ENCODE measurements at regions not wholly inside any gene's neighbourhood (a gene's known extent, or its start where the extent isn't known, plus 50 kb on each side); places are given as distances from the start of the nearest gene placed in this dataset.

DNA sequence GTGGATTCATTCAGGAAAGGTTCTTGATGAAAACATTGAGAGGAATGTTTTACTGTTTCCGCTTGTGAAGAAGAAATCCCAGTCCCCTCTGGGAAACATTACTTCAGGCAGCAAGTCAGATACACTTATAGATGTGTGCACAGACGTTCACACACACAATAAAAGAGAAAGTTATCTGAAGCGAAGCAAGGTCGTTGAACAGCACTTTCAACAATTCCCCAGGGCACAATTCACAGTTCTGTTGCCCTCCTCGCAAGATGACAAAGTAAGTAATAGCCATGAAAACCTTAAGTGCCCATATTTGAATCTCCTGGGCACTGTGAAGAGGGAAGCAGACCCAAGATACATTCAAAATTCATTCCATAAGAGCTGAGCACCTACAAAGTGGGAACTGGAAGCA, 156.6 kb upstream of the CAND1 start:
- H3K4me2 ChIP-seq (ENCODE audit: insufficient read depth, low read length) = no peak overlapping the region
- no peaks in the 10 kb centered on the region for H3K79me2 ChIP-seq (ENCODE audit: control insufficient read depth, insufficient read depth, low read length)
- dilution Hi-C loops (cut with MboI; ENCODE audit: extremely low pct_ligation_motif_present, low sequenced_read_pairs) (no loop called here), intact Hi-C loops (cut with micrococcal nuclease) (no loop called here)
- no peaks in the 10 kb centered on the region for H3K36me3 ChIP-seq (ENCODE audit: control insufficient read depth in 2 of 2, extremely low read depth in 1 of 2, insufficient read depth in 2 of 2, low read length in 2 of 2)
- H3K27me3 ChIP-seq (ENCODE audit: control insufficient read depth in 2 of 2, insufficient read depth in 2 of 2, low read length in 2 of 2) = no peaks in the 10 kb centered on the region
- ChIA-PET CTCF (no interaction called here), POLR2A (no interaction called here)
- no peak overlapping the region for H3K4me3 ChIP-seq (replicated peaks in 1 of 3; ENCODE audit: insufficient read depth in 1 of 3, low read depth in 1 of 3, low read length in 3 of 3)
- H3K9me1 ChIP-seq (replicated peaks; ENCODE audit: control insufficient read depth, extremely low read depth, insufficient read depth, low read length) = no peaks in the 10 kb centered on the region
- H3K9me3 ChIP-seq (replicated peaks; ENCODE audit: control insufficient read depth, insufficient read depth, low read length) = no peaks in the 10 kb centered on the region
- no peaks in the 10 kb centered on the region for H3K4me1 ChIP-seq (ENCODE audit: control insufficient read depth, extremely low read depth, insufficient read depth, low read length)
- H4K20me1 ChIP-seq (replicated peaks; ENCODE audit: control insufficient read depth, extremely low read depth, insufficient read depth, low read length) = no peaks in the 10 kb centered on the region
- FAIRE-seq (no peak), DNase-seq (ENCODE audit: low read depth, low spot score) (no peak)
- no peak overlapping the region for H2AFZ ChIP-seq (ENCODE audit: low read depth, low read length)
- H3K9ac ChIP-seq (replicated peaks; ENCODE audit: extremely low read depth, insufficient read depth, low read length) = no peak overlapping the region
- no peak for TF ChIP-seq CTCF (IDR thresholded peaks at IDR 0.05; ENCODE audit: extremely low read depth in 1 of 2, insufficient read depth in 1 of 2, low read depth in 1 of 2, low read length in 2 of 2)
- TF ChIP-seq JUN (IDR thresholded peaks at IDR 0.05; ENCODE audit: borderline replicate concordance, insufficient read depth, insufficient read length, low read depth) = no peak
- no peak for TF ChIP-seq GATA2 (IDR thresholded peaks at IDR 0.05; ENCODE audit: insufficient read depth, insufficient read length, low read depth, low read length)
- no peak for TF ChIP-seq EZH2 (IDR thresholded peaks at IDR 0.05; ENCODE audit: borderline replicate concordance, low read depth, low read length, severe bottlenecking)
- no peak for TF ChIP-seq POLR2A (IDR thresholded peaks at IDR 0.05; ENCODE audit: low read depth, low read length)
- TF ChIP-seq, protein P1, sequence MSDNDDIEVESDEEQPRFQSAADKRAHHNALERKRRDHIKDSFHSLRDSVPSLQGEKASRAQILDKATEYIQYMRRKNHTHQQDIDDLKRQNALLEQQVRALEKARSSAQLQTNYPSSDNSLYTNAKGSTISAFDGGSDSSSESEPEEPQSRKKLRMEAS (IDR thresholded peaks at IDR 0.05; ENCODE audit: insufficient read depth, insufficient read length) = no peak
- TF ChIP-seq POLR2AphosphoS5 (IDR thresholded peaks at IDR 0.05; ENCODE audit: insufficient read depth, low read depth, low read length) = no peak
- TF ChIP-seq MYC (IDR thresholded peaks at IDR 0.05; ENCODE audit: low read depth, low read length) = no peak
- TF ChIP-seq FOS (IDR thresholded peaks at IDR 0.05; ENCODE audit: borderline replicate concordance, insufficient read depth, low read length) = no peak
- no peak overlapping the region for H3K27ac ChIP-seq (ENCODE audit: insufficient read depth, low read depth, low read length)
- BruUV-seq (replicated peaks) = no TSS peak
